GM21723 (cell line): ENCODE measurements at regions not wholly inside any gene's neighbourhood (a gene's known extent, or its start where the extent isn't known, plus 50 kb on each side); places are given as distances from the start of the nearest gene placed in this dataset.
"Not testable (repeated sequence)": the region's sequence is repeated elsewhere in the genome, so short reads cannot be mapped to it uniquely, and the experiment has no call there.

Source experiments
- ATAC-seq: cut with Tn5 transposase; IDR thresholded peaks from one replicate; pipeline ENCODE4 v1.9.1; 2021; ENCODE audit warnings: mild to moderate bottlenecking, moderate library complexity; ENCODE audit not compliant: unreplicated experiment

DNA sequence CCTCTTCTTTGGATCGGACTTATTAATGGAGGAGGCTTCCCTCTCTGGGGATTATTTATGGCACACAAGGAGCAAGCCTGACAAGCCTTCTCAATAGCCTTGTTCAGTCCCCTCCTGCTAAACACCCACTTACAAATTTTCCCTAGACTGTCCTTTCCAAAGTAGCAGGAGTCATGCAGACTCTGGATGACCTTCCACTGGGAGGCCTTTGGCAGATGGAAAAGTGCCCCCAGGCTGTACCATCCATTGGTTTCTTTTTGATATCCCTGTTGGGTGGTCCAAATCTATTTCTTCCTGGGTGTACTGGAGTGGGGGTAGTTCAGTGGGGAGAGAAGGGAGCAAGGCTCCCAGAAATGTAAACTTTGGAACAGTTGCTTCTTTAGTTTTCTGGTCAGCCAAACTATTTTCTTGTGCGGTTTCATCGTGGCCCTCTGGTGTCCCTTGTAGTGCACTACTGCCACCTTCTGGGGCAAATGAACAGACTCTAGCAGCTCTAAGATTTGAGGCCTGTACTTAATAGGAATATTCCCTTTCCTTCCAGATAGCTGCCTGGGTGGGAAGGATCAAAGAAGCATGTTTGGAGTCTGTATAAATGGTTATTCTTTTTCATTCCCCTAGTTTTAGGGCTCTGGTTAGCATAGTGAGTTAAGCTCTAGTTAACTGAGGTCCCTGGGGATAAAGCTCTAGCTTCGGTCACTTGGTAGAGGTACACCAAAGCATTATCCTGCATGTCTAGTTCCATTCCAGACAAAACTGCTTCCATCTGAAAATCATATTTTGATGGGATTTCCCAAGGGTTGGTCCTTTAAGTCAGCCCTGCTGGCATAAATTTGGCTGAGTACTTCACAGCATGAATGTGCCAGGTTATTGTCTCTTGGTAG is 409.5 kb downstream of the SLC6A15 start:
- ATAC-seq, result peak; percentile 82

DNA sequence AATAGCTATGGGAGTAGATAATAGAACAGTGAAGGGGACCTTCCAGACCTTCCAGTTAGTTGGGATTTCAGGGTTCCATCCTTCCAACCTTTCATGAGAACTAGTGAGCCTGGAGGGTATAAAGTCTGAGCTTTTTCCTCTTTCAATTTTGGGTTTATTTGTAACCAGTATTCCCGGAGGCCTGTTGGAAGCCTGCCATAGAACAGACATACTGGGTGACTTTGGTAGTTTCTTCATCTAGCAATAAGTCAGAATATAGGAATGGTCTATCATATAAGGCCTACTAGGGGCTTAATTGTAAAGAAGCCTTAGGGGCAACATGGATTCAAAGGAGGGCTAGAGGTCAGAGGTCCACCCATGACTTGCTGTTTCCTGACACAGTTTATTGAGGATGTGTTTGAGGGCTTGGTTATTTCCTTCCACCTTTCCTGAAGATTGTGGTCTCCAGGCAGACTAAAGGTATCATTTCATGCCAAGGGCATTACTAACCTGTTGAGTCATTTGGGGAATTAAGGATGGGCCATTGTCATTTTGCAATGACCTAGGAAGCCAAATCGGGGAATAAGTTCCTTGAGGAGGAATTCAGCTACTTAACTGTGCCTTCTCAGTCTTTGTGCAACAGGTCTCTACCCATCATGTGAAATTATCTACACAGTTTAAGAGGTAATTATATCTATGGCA is 410.3 kb downstream of the SLC6A15 start:
- no peak for ATAC-seq

DNA sequence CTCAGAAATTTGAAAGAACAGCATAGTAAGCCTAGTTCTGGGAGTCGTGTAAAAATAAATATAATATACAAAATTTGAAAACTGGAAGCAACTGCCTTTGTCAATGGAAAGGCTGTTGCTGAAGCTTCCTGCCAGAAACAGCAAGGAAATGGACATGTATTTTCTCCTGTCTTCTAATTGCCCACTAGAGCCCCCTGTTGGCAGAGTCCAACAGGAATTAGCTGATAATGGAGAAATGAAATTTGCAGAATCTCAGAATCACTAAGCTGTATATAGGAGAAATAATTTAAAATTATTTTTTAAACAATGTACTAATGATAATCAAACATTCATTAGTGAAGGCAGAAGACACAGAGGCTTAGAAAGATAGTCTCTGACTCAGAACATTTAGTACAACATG is 414.8 kb downstream of the SLC6A15 start:
- no peak for ATAC-seq

DNA sequence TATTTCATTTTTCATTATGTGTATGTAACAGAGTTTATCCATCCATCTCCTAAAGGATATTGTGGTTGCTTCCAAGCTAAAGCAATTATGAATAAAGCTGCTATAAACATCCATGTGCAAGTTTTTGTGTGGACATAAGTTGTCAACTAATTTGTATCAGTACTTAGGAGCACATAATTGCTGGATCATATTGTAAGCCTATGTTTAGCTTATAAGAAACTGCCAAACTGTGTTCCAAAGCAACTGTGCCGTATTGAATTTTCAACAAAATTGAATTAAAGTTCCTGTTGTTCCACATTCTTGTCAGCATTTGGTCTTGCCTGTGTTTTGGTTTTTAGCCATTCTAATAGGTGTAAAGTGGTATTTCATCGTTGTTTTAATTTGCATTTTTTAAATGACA is 416.9 kb downstream of the SLC6A15 start:
- no peak for ATAC-seq

DNA sequence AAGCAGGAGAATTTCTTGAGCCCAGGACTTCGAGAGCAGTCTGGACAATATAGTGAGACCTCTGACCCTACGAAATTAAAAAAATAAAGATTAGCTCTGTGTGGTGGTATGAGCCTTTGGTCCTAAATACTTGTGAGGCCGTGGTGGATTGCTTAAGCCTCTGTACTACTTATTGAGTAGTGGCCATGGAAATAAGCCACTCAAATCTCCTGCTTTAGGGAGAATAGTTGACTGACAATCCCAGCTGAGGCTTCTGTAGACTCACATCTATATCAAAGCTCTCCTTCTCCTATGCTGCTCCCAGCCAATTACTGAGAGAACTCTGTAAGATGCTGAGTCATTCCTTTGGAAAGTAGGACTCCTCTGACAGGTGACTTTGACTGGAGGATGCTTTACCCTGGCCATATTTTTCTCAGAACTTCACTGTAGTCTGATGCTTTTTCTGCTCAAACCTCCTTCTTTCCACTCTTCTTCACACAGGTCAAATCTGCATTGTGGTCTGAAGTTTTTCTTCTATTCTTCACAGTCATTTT is 420.2 kb downstream of the SLC6A15 start:
- no peak for ATAC-seq

DNA sequence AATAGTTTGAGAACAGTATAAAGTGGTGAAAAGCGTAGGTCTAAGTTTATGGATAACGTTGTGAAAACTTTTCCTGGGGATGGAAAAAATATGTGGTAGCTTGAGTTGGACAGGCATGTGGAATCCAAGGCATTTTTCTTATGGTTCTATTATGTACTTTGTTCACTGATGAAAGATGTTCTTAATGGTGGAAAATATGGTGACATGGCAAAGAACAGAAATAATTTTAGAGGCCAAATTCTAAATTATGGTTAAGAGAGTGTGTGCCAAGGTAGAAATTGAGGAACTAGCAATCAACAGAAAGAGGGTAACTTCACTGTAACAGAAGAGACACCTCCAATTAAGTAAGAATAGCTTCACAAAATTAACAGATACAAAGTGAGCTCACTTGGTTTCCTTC is 427.8 kb downstream of the SLC6A15 start:
- ATAC-seq, result no peak

DNA sequence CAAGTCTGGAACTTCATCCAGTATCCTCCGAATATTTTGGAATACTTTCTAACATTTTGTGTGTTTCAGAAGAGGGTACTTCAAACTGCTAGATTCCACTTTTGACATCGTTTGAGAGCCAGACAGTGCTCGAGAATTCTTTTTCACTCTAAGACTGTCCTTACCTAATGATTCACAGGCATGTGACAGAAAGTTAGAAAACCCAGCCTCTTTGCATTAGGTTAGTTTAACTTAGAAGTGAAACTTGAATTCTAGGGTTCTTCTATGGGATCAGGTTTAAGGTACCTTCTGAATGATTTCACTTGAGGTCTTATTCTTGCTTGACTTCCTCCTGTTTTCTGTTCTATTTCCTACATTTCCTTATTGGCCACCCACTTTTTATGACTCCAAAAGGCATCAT is 431.8 kb downstream of the SLC6A15 start:
- no peak for ATAC-seq

DNA sequence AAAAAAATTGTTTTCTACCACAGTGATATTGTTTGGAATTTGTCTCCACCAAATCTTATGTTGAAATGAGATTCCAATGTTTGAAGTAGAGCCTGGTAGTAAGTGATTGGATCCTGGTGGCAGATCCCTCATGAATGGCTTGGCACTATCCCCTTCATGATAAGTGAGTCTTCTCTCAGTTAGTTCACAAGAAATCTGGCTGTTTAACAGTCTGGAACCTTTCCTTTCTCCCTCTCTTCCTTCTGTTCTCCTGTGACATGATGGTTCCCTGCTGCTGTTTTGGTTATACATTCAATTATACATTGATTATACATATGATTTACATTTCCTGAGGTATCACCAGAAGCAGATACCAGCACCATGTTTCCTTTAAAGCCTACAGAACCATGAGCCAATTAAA is 442.2 kb downstream of the SLC6A15 start:
- ATAC-seq, result no peak

DNA sequence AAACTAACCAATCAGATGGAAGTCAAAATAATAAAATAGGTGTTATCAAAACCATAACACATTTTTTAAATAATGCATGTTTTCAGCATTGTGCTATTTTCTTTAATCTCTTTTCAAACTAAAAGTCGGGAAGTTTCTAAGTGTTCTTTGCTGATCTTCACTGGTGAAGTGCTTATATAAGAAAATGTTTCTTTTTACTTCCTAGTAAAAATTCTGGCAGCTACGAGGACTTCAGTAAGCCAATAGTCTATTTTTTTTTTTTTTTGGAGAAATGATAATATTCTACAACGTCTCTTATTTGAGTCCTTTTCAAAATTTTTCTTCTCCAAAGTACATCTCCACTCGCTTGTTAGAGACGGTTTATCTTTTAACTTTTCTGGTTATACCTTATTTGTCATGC is 448.0 kb downstream of the SLC6A15 start:
- ATAC-seq, result no peak

DNA sequence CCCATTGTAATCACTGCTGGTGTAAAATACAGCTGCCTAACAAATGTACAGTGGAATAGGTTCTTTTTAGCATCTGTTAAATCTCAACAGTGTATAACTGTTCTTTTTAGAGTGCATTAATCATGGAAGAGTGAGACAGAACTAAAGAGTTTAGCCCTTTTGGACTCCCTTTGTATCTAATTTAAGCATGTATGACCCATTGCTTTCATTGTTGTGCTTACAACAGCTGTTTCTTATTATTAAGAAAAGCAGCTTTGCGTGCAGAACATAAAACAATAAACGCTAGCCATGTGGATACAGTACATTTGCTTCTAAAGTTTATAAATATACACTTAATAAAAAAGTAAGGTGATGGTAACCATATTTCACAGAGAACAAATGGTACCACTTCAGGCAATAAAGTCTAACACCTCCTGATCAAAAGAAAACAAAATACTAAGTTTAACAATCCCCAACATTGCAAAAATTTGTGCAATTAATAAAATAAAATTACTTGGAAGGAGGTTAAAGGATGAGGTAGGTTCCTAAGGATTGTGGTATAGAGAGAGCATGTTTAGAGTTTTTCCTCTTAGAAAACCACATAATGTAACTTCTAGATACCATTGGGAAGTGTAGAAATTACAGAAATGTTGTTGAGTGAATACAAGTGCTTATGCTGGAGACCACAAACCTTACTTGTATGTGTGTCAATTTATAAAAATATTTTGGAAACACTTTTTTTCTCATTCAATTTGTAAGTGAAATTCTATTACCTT is 448.7 kb downstream of the SLC6A15 start:
- ATAC-seq, result no peak

DNA sequence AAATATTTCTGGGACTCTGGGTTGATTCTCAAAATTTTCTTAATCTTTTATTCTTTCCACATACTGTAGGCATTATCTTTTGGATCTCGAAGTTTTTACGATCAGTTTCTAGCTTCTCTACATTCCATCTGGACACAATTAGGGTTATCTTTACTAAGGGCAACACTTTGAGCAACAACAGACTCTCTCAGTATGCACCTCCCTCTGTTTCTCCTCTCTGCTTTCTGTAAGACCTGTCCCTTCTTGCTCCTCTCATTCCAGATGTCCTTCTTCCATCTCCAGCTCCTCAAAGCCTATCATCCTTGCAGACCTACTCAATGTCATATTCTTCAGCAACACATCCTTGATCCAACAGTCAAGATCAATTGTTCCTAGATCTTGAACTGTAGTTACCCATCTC is 457.0 kb downstream of the SLC6A15 start:
- no peak for ATAC-seq

DNA sequence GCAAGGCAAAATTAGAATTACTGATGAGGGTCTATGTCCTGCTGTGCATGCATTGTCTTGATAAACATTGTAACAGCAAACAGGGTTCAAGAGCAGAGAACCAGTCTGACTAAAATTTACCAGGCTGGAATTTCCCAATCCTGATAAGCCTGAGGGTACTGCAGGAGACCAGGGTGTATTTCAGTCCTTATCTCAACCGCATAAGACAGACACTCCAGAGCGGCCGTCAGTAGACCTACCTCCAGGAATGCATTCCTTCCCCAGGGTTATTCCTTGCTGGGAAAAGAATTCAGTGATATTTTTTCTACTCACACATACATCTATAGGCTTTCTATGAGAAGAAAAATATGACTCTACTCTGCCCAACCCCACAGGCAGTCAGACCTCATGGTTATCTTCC is 466.1 kb downstream of the SLC6A15 start:
- not testable (repeated sequence) for ATAC-seq

DNA sequence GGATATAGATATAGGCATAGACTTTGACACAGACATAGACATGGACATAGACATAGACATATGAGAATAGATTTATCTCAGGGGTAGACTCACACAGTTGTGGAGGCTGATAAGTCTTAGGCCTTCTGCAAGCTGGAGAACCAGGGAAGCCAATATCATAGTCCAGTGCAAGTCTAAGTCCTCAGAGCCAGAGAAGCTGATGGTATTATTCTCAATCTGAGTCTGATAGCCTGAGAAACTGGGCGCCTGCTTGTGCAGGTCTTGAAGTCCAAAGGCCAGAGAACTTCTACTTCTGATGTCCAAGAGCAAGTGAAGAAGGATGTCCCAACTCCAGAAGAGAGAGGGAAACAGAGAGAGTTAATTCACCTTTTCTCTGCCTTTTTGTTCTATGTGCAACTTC is 476.5 kb downstream of the SLC6A15 start:
- ATAC-seq, result no peak

DNA sequence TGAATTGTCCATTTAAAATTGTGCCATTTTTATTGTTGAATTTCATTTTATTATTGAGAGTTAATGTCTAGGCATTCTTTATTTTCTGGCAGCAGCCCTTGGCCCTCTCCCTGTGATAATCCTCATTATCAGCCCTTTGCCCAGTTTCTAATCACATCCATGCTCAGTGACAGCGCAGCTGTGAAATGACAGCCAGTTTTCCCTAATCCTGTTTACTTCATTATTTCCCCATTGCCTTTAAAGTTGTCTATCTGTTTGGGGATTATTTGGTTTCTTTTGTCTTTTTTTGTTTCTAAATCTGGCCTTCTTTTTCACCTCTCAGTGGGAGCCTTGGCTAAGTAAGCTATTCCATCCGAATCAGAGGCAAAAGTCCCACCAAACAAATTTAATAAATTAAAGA is 476.9 kb downstream of the SLC6A15 start:
- ATAC-seq, result no peak

DNA sequence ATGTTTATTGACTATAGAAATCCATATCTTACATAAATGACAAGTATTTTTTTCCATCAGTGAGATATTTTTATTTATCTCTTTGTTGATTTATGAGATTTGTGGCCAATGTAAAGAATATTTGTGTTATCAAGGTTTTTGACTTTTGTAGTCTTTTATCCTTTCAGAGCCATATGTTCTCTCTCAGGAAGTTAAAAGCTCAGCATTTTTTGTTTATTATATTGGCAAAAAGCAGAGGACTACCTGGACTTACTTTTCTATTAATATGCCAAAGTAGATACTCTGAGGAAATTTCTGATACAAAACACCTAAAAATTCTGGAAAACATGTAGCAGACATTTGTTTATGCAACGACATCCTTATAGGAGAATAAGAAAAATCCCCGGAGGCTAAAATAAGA is 490.3 kb downstream of the SLC6A15 start:
- no peak for ATAC-seq

DNA sequence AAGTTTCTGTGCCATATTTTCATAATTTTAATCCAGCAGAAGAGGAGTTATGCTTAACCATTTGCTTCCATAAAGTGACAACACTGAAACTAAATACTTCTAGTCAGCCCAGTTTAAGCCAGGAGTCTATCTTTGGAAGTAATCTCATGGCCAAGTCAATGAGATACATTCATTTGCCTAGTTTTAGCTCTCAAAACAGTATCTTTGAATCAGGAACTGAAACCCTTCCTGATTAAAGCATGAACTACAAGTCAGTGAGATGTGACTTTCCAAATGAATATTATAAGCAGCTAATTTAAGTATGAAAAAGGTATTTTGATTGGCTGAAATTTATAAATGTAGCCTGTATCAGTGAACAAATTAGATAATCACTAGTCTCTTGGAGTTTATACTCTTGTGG is 491.5 kb downstream of the SLC6A15 start:
- ATAC-seq, result no peak

DNA sequence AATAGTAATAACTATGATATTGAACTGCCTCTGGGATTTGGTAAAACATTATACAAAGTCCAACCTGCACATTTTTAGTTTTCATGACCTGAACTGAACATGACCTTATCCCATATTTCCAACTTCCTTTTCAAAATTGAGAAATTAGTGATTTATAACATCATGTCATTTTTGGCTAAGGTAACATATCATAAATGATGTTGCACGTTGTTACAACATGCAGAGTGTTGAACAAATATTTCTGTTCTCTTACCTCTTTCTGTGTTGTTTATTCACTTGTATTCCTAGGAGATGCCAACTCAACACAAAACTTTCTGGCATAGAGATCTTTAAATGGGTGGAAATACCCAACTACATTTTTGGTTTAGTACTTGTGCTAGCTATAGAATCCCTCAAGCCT is 496.0 kb downstream of the SLC6A15 start:
- ATAC-seq, result no peak

DNA sequence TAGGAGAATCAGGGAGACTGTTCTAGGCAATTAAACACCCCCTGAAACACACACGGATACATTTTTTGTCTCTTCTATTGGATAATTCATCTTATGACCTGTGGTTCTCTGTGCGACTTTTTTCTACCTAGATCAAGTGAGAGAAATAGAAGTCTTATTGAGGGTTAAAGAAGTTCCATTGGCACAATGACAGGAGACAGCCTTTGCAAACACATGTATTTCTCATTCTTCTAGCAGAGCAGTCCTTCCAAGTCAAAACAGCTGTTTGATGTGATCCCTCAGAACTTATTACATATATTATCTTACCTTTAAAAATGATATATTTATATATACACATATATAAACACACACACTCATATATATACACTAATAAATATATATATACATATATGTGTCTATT is 496.7 kb downstream of the SLC6A15 start:
- ATAC-seq, result no peak

DNA sequence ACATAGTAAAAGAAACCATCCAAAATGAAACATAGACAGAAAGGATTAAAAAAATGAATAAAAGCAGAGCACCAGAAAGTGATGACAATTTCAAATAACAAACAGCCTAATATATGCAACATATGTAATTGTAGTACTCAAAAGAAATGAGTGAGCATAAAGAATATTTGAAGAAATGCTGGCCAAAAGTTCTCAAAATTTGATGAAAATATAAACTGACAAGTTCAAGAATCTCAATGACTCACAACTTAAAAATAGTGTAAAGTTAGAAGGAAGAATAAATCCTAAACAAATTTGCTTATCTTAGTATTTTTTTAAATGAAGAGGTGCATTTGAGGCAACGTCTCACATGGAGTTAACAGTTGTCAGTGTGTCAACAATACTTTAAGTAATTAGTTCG is 498.9 kb downstream of the SLC6A15 start:
- no peak for ATAC-seq

DNA sequence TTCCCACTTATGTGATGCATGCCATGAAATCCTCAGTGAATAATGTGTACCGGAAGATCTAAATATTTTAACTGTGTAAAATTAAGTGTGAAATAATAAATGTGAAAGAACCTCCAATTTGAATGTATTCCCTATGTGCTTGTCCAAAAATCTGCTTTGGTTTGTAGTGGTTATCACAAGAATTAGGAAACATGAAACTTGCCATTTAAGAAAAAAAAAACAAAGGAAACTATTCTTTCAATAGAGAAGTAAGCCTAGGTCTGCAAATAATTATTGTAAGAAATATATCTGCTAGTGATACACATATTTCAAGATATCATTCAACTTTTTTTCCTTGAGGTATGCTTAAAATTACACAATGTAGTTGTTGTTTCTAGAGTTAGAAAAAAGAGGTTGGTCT is 500.4 kb downstream of the SLC6A15 start:
- no peak for ATAC-seq

DNA sequence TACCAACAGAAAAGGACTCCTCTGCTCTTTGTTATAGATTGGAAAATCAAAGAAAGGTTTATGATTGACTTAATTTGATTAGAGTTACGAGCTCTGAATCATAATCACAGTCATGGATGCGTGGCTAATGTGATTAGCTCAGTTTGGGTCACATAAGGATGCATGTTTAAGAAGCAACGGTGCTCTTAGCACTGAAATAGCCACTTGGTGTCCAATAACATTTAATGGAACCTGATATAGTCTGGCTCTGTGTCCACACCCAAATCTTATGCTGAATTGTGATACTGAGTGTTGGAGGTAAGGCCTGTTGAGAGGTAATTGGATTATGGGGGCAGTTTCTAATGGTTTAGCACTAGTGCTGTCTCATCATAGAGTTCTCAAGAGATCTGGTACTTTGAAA is 501.6 kb downstream of the SLC6A15 start:
- no peak for ATAC-seq

DNA sequence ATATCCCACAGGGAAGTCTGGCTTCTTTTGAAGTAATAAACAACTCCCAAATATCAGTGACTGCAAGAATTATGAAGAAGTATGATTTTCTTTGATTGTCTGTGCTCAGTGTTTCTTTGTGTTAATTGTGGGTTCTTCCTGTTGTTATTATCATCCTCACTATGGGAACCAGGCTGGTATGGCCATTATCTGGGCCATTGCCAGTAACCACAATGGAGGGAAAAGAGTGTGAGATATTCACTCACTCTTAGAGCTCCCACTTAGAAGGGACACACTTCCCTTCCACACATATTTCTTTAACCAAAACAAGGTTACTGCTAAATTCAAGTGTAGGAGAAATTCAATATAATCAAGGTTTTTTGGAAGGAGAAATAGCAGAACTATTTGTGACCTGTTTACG is 503.7 kb downstream of the SLC6A15 start:
- ATAC-seq, result no peak
